ENCODE measurements at regions not wholly inside any gene's neighbourhood (a gene's known extent, or its start where the extent isn't known, plus 50 kb on each side); places are given as distances from the start of the nearest gene placed in this dataset.
A peak's percentile ranks its signal among the peaks of the same experiment; 100 is the strongest.

DNA sequence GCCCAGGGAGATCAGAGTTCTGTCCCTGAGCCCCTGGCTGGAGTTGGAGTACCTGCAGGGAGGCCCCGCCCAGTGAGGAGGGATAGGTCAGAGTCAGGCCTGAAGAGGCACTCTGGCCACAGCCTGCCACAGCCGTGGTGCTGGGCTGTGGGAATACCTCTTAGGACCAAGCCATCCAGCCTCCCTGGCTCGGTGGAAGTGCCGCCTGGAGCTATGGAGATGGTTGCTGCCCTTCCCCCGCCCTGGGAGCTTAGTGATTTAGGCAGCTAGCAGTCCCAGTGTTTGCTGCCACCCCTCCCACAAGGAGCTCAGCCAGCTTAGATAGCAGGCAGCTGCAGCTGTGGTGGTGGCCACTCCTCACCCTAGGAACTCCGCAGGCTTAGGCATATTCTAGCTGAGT is 446.3 kb upstream of the GNPDA2 start:
- ChIA-PET POLR2A (ENCODE audit: unreplicated experiment) (no interaction called here), CTCF (no interaction called here)
- intact Hi-C loops (cut with micrococcal nuclease) = no loop called here
- DNase-seq (no peak), ATAC-seq (no peak)
- Histone ChIP-seq H3K9me2 (replicated peaks; ENCODE audit: low read length) (no peaks in the 10 kb centered on the region), H2AFZ (ENCODE audit: low read length) (no peak overlapping the region), H3K27me3 (ENCODE audit: low read length) (no peaks in the 10 kb centered on the region), H3K4me3 (ENCODE audit: low read length) (no peak overlapping the region), H3K27ac (ENCODE audit: low read length) (no peak overlapping the region), H4K20me1 (ENCODE audit: low read length) (no peaks in the 10 kb centered on the region), H3K9me3 (ENCODE audit: low read length) (no peaks in the 10 kb centered on the region), H3K4me1 (ENCODE audit: insufficient read depth, low read length) (no peaks in the 10 kb centered on the region), H3K4me2 (ENCODE audit: low read length) (no peak overlapping the region), H3K36me3 (ENCODE audit: low read depth, low read length) (no peaks in the 10 kb centered on the region), H3F3A (ENCODE audit: low read length, unreplicated experiment) (no peaks in the 10 kb centered on the region), H3K79me2 (ENCODE audit: low read length) (no peaks in the 10 kb centered on the region), H3K9ac (ENCODE audit: low read length) (no peak overlapping the region)
- no TSS peak for BruUV-seq (replicated peaks)
- TF ChIP-seq EZH2 (IDR thresholded peaks at IDR 0.05; ENCODE audit: low read length, unreplicated experiment) = no peak
- no peak for TF ChIP-seq EZH2phosphoT487 (IDR thresholded peaks at IDR 0.05; ENCODE audit: borderline replicate concordance, low read length)
- TF ChIP-seq, protein P1, sequence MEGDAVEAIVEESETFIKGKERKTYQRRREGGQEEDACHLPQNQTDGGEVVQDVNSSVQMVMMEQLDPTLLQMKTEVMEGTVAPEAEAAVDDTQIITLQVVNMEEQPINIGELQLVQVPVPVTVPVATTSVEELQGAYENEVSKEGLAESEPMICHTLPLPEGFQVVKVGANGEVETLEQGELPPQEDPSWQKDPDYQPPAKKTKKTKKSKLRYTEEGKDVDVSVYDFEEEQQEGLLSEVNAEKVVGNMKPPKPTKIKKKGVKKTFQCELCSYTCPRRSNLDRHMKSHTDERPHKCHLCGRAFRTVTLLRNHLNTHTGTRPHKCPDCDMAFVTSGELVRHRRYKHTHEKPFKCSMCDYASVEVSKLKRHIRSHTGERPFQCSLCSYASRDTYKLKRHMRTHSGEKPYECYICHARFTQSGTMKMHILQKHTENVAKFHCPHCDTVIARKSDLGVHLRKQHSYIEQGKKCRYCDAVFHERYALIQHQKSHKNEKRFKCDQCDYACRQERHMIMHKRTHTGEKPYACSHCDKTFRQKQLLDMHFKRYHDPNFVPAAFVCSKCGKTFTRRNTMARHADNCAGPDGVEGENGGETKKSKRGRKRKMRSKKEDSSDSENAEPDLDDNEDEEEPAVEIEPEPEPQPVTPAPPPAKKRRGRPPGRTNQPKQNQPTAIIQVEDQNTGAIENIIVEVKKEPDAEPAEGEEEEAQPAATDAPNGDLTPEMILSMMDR (conservative IDR thresholded peaks at IDR 0.05; ENCODE audit: low read depth, low read length) = no peak

DNA sequence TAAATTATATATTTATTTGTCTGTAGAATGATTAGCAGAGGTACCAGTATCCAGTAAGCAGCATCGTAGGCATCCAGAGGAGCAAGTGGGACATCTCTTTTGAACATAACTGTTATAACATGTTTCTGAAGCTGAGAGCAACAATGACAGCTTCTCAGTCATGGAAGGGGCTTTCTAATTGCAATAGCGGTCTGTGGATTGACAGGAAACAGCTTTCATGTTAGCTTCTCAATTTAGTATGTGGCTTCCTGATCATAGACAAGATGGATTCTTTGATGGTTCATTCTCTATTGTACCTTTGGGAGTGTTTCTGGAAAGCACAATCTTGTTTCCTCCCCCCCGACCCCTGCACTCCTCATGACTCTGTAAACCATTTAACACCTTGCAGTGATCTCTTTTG is 434.6 kb upstream of the GNPDA2 start:
- POLR2A ChIA-PET (ENCODE audit: unreplicated experiment) = no interaction called here
- no peaks in the 10 kb centered on the region for H3K9me3 ChIP-seq (ENCODE audit: low read length)
- H3K27ac ChIP-seq (ENCODE audit: low read length) = no peak overlapping the region
- H3F3A ChIP-seq (ENCODE audit: low read length, unreplicated experiment) = no peaks in the 10 kb centered on the region
- intact Hi-C loops (cut with micrococcal nuclease) = no loop called here
- H3K9me2 ChIP-seq (replicated peaks; ENCODE audit: low read length) = no peaks in the 10 kb centered on the region
- no peaks in the 10 kb centered on the region for H3K27me3 ChIP-seq (ENCODE audit: low read length)
- no peaks in the 10 kb centered on the region for H4K20me1 ChIP-seq (ENCODE audit: low read length)
- no peaks in the 10 kb centered on the region for H3K79me2 ChIP-seq (ENCODE audit: low read length)
- H3K9ac ChIP-seq (ENCODE audit: low read length) = no peak overlapping the region
- DNase-seq = no peak
- H3K36me3 ChIP-seq (ENCODE audit: low read depth, low read length) = no peaks in the 10 kb centered on the region
- H3K4me2 ChIP-seq (ENCODE audit: low read length) = no peak overlapping the region
- no peak overlapping the region for H2AFZ ChIP-seq (ENCODE audit: low read length)
- BruUV-seq (replicated peaks) = no TSS peak
- no peak for ATAC-seq
- TF ChIP-seq, protein P1 (conservative IDR thresholded peaks at IDR 0.05; ENCODE audit: low read depth, low read length) = no peak
- TF ChIP-seq EZH2 (IDR thresholded peaks at IDR 0.05; ENCODE audit: low read length, unreplicated experiment) (no peak), EZH2phosphoT487 (IDR thresholded peaks at IDR 0.05; ENCODE audit: borderline replicate concordance, low read length) (no peak)
- CTCF ChIA-PET = no interaction called here
- H3K4me1 ChIP-seq (ENCODE audit: insufficient read depth, low read length) = no peaks in the 10 kb centered on the region
- H3K4me3 ChIP-seq (ENCODE audit: low read length) = no peak overlapping the region

DNA sequence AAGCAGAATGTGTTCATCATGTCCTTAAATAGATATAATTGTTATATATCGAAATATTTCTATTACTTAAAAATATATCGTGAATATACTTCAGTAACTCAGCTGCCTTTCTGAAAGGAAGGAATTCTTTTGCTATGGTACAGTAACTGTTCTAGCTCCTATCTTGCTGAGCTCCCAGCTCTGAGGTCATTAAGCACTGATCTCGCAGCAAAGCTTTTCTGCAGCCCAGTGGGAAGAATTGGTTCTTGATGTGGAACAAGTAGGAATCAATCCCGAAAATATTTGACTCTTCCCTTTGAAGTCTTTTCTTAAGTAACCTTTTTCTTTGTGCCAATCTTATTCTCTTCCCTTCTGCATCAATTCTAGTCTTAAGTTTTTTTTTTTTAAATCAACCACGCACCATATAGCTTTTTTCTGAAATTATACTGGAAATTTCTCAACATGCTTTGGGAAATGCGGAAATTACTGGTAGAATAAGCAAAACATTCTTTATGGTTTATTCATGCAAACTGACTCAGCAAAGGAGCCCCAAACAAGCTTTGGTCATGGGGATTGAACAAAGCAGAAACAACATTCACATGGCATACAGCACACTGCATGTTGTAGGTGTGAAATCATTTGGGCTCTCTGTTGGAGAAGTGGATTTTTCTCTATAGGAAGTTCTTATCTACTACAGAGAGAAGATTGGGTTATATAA is 428.9 kb upstream of the GNPDA2 start:
- ChIA-PET CTCF (no interaction called here), POLR2A (ENCODE audit: unreplicated experiment) (no interaction called here)
- Histone ChIP-seq H3K4me1 (ENCODE audit: insufficient read depth, low read length) (no peaks in the 10 kb centered on the region), H3K4me2 (ENCODE audit: low read length) (no peak overlapping the region), H2AFZ (ENCODE audit: low read length) (no peak overlapping the region), H3K9me3 (ENCODE audit: low read length) (no peaks in the 10 kb centered on the region), H3F3A (ENCODE audit: low read length, unreplicated experiment) (no peaks in the 10 kb centered on the region), H3K9me2 (replicated peaks; ENCODE audit: low read length) (no peaks in the 10 kb centered on the region), H3K9ac (ENCODE audit: low read length) (no peak overlapping the region), H3K79me2 (ENCODE audit: low read length) (no peaks in the 10 kb centered on the region), H3K36me3 (ENCODE audit: low read depth, low read length) (no peaks in the 10 kb centered on the region), H3K4me3 (ENCODE audit: low read length) (no peak overlapping the region), H3K27me3 (ENCODE audit: low read length) (no peaks in the 10 kb centered on the region), H3K27ac (ENCODE audit: low read length) (no peak overlapping the region), H4K20me1 (ENCODE audit: low read length) (no peaks in the 10 kb centered on the region)
- ATAC-seq (peak; percentile 43; the same call in 1 of the 2 replicates), DNase-seq (peak; percentile 25)
- no peak for TF ChIP-seq EZH2 (IDR thresholded peaks at IDR 0.05; ENCODE audit: low read length, unreplicated experiment)
- TF ChIP-seq, protein P1 (conservative IDR thresholded peaks at IDR 0.05; ENCODE audit: low read depth, low read length) = no peak
- no peak for TF ChIP-seq EZH2phosphoT487 (IDR thresholded peaks at IDR 0.05; ENCODE audit: borderline replicate concordance, low read length)
- intact Hi-C loops (cut with micrococcal nuclease) = no loop called here
- BruUV-seq (replicated peaks) = no TSS peak
